Jurkat, Clone E6-1 (cell line): ENCODE measurements at regions not wholly inside any gene's neighbourhood (a gene's known extent, or its start where the extent isn't known, plus 50 kb on each side); places are given as distances from the start of the nearest gene placed in this dataset.
"Not testable (repeated sequence)": the region's sequence is repeated elsewhere in the genome, so short reads cannot be mapped to it uniquely, and the experiment has no call there.

ENCODE experiments used
- DNase-seq: peaks from one replicate; pipeline ENCODE4 v3.0.0-alpha.2; 2011; ENCODE audit warnings: low read depth, low spot score
- H3K4me3 ChIP-seq: 2 replicates; pipeline ENCODE4 v1.5.1; 2011; ENCODE audit warnings: mild to moderate bottlenecking, low read length, control low read depth, moderate library complexity

DNA sequence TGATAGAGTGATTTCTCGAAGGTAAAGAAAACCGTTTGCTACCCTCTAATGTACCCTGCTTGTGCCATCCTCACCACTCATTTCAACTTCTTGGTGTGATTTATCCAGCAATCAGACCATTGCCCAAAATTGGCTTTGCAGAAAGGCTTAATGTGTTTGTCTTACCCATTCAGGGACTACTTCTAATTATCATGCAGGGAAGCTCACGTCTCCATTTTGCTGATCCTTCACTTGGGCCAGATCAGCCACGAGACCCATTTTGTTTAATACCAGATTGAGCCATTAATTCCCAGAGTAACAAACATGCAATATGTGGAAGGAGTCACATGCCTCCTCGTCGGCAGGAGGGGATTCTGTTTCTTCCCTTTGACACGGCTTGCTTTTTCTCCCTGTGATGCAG, 51.1 kb upstream of the CRY1 start:
- DNase-seq: no peak
- no peak overlapping the region for H3K4me3 ChIP-seq

GRCh38 chr12:107144990-107145389, 51.6 kb upstream of the CRY1 start:
- H3K4me3 ChIP-seq: no peak overlapping the region
- DNase-seq: no peak

DNA sequence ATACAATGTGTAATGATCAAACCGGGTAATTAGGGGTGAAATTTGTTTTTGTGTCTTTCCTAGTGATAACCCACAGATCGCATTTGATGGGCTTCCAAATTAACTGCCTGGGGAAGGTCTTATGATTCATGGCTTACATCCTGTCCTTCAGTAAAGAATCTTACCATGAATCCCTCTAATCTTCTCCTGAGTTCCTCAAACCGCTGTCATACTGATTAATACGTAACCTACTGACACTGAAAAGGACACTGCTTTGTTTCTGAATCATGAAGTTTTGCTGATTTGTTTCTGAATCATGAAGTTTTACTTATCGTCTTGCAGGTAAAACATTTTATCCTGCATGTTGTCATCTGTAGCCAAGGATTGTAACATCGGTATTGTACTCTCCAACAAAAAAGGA, 52.0 kb upstream of the CRY1 start:
- H3K4me3 ChIP-seq: no peak overlapping the region
- no peak for DNase-seq

GRCh38 chr12:107148107-107148506, 54.8 kb upstream of the CRY1 start:
- no peak overlapping the region for H3K4me3 ChIP-seq
- DNase-seq: no peak

- no peak for DNase-seq
- H3K4me3 ChIP-seq: no peak overlapping the region
Measured at GRCh38 chr12:107152315-107152714, 59.0 kb upstream of the CRY1 start.

DNA sequence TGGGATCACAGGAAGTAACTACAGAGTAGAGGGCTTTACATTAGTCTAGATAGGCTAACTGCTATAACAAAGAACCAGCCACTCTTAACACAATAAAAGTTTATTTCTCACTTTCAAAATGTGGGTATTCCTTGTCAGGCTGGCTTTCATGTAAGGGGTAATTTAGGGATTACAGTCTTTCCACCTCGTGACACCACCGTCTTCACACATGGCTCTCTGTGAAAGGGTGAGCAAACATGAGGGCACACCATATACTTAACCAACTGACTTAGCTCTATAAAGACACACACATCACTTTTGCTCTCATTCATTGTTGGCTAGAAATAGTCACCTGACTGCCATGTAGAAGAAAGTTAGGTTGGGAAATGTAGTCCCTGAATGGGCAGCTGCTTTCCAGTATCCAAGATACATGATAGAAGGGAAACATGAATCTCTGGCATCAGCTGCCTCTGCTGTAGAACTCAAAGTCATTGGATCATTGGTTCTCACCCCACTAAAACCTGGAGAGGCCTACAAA, 66.1 kb upstream of the CRY1 start:
- DNase-seq: no peak
- no peak overlapping the region for H3K4me3 ChIP-seq

DNA sequence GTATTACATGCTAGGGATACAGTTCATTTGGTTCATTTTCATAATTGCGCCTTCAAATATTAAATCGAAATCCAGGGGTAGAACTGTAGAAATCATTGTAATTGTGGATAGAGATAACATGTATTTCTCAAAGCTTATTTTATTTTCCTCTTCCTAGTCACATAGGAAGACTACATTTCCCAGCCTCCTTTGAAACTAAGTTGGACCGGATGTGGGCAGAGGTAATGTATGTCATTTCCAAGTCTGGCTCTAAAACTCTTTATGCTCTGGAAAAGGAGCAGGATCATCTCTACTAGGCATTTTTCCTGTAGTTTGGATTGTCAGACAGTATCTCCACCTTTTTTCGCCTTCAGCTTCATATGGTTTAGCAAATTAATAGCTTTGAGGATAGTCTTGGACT, 70.1 kb upstream of the CRY1 start:
- H3K4me3 ChIP-seq: no peak overlapping the region
- peak; percentile 48 for DNase-seq

DNA sequence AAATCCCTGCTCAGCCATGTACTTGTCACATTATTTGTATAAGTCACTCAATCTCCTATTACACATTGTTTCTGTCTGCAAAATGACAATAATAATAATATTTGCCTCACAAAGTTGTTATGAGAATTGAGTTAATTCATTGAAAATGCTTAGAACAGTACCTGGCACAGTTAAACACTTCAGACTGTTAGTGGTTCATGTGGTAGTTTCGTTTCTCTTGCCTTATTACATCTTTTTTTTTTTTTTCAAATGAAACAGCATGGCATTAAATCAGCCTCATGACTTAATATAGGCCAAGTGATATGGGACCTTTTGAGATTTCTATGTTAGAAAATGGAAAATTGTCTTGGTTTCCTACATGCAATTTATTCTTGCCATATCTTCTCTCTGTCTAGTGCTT, 71.0 kb upstream of the CRY1 start:
- DNase-seq: no peak
- no peak overlapping the region for H3K4me3 ChIP-seq

GRCh38 chr12:107165581-107165980, 72.2 kb upstream of the CRY1 start:
- no peak for DNase-seq
- no peak overlapping the region for H3K4me3 ChIP-seq

DNA sequence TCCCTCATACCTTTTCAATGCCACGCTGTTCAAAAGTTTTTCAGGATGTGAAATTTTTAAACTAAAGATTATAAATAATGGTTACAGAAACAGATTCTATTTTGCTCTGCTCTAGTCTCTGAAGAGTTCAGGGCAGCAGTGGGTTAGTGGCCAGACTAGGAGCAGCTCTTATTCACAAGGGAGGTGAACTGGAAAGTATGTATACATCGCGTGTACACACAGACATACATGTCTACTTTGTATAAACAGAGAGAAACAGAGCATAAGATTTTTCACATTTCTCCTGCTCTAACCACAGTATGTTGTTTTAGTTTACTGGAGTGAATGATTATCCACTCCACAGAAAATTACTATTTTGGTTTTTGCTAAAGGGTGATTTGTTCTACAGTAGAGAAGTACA, 74.4 kb upstream of the CRY1 start:
- DNase-seq: no peak
- H3K4me3 ChIP-seq: no peak overlapping the region

DNA sequence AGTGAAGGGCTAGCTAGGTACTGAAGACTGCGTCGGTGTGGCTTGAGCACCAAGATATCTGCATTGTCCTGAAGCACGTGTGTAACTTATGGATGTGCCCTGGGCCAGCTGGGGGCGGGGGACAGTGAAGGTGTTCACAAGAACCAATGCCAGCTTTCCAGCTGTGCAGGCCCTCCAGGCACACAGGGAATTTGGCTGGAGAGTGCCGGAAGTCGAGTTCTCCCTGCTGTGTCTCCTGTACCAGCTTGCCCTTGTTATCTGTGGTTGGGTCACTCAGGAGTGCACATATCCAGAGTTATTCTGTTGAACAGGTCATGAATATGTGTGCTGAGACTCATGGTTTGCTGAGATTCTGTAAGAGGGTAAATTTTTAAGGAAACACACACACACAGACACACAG, 75.9 kb upstream of the CRY1 start:
- no peak for DNase-seq
- H3K4me3 ChIP-seq: no peak overlapping the region

DNA sequence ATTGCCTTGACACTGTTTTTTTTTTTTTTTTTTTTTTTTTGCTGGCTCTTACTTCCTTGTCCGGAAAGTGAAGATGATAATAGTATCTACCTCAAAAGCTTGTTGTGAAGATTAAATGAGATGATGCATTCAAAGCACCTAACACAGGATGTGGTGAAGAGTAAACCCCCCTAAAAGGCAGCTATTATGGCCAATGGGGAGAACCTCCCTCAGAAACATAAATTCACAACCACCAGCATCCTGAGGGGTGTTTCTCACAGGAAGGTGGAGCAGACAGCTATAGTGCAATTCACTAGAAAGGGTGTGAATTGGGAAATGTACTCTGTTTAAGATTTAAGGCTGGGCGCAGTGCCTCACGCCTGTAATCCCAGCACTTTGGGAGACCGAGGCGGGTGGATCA, 85.4 kb upstream of the CRY1 start:
- DNase-seq: peak; percentile 76
- H3K4me3 ChIP-seq: no peak overlapping the region

DNA sequence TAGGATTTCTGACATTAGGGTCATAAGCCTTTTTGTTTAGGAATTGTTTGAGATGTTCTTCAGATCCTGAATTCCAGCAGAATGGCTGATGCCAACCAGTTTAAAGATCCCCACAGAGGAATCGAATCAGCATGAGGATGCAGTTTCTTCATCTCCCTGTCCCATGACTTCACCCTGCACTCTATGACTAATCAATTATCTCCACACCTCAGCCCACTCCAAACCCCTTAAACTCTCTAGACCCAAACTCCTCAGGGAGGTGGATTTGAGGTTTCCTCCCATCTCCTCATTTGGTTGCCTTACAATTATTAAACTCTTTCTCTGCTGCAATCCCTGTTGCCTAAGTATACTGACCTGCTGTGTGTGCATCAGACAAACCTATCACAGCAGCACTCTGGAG, 86.5 kb upstream of the CRY1 start:
- no peak for DNase-seq
- no peak overlapping the region for H3K4me3 ChIP-seq

GRCh38 chr12:107180272-107180671, 86.9 kb upstream of the CRY1 start:
- H3K4me3 ChIP-seq: no peak overlapping the region
- DNase-seq: no peak

- no peak overlapping the region for H3K4me3 ChIP-seq
- DNase-seq: no peak
Measured at GRCh38 chr12:107184359-107184930, 91.1 kb upstream of the CRY1 start.

- DNase-seq: no peak
- H3K4me3 ChIP-seq: no peak overlapping the region
Measured at GRCh38 chr12:107196681-107197080, 103.3 kb upstream of the CRY1 start.

- DNase-seq: no peak
- H3K4me3 ChIP-seq: no peak overlapping the region
Measured at GRCh38 chr12:107200394-107200793, 107.0 kb upstream of the CRY1 start.

GRCh38 chr12:107207931-107208525, 114.7 kb upstream of the CRY1 start:
- no peak overlapping the region for H3K4me3 ChIP-seq
- DNase-seq: no peak

DNA sequence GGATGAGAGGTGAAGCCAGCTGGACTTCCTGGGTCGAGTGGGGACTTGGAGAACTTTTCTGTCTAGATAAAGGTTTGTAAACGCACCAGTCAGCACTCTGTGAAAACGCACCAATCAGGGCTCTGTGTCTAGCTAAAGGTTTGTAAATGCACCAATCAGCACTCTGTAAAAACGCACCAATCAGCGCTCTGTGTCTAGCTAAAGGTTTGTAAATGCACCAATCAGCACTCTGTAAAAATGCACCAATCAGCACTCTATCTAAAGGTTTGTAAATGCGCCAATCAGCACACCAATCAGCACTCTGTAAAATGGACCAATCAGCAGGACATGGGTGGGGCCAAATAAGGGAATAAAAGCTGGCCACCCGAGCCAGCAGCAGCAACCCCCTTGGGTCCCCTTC, 116.4 kb upstream of the CRY1 start:
- not testable (repeated sequence) for DNase-seq, H3K4me3 ChIP-seq

GRCh38 chr12:107214373-107214773, 121.0 kb upstream of the CRY1 start:
- DNase-seq, H3K4me3 ChIP-seq: not testable (repeated sequence)

GRCh38 chr12:107216411-107216810, 123.1 kb upstream of the CRY1 start:
- not testable (repeated sequence) for H3K4me3 ChIP-seq, DNase-seq
